ENCODE measurements at regions not wholly inside any gene's neighbourhood (a gene's known extent, or its start where the extent isn't known, plus 50 kb on each side); places are given as distances from the start of the nearest gene placed in this dataset.

GRCh38 chr2:7476371-7476770 lies 559.2 kb downstream of the RNF144A start:
- no peak for DNase-seq

GRCh38 chr2:7479603-7480002 lies 562.4 kb downstream of the RNF144A start:
- no peak for DNase-seq

GRCh38 chr2:7480431-7480830 lies 563.2 kb downstream of the RNF144A start:
- no peak for DNase-seq

GRCh38 chr2:7490672-7491071 lies 573.5 kb downstream of the RNF144A start:
- no peak for DNase-seq

- DNase-seq, result no peak
These were observed 575.5 kb downstream of the RNF144A start for GRCh38 chr2:7492719-7493118.

- no peak for DNase-seq
These were observed 580.0 kb downstream of the RNF144A start for GRCh38 chr2:7497178-7497577.

GRCh38 chr2:7499018-7499417 lies 581.8 kb downstream of the RNF144A start:
- DNase-seq, result no peak

GRCh38 chr2:7502336-7502735 lies 585.1 kb downstream of the RNF144A start:
- DNase-seq, result no peak

GRCh38 chr2:7508296-7508943 lies 591.2 kb downstream of the RNF144A start:
- no peak for DNase-seq

GRCh38 chr2:7510353-7510752 lies 593.1 kb downstream of the RNF144A start:
- no peak for DNase-seq

- DNase-seq, result no peak
These were observed 596.6 kb downstream of the RNF144A start for GRCh38 chr2:7513834-7514233.

- DNase-seq, result peak; percentile 5
These were observed 598.1 kb downstream of the RNF144A start for GRCh38 chr2:7515327-7515726.

- DNase-seq, result no peak
These were observed 599.4 kb downstream of the RNF144A start for GRCh38 chr2:7516484-7517063.

- DNase-seq, result peak; percentile 28
These were observed 599.9 kb downstream of the RNF144A start for GRCh38 chr2:7517088-7517487.

- no peak for DNase-seq
These were observed 600.6 kb downstream of the RNF144A start for GRCh38 chr2:7517851-7518250.

- no peak for DNase-seq
These were observed 606.4 kb downstream of the RNF144A start for GRCh38 chr2:7523481-7524120.

GRCh38 chr2:7524195-7524594 lies 607.0 kb downstream of the RNF144A start:
- no peak for DNase-seq

- no peak for DNase-seq
These were observed 608.5 kb downstream of the RNF144A start for GRCh38 chr2:7525746-7526145.

GRCh38 chr2:7527165-7527722 lies 610.0 kb downstream of the RNF144A start:
- DNase-seq, result no peak

- DNase-seq, result no peak
These were observed 612.8 kb downstream of the RNF144A start for GRCh38 chr2:7530001-7530400.

GRCh38 chr2:7539077-7539476 lies 621.9 kb downstream of the RNF144A start:
- DNase-seq, result peak; percentile 16

- DNase-seq, result no peak
These were observed 622.5 kb downstream of the RNF144A start for GRCh38 chr2:7539760-7540159.

- DNase-seq, result no peak
These were observed 635.8 kb downstream of the RNF144A start for GRCh38 chr2:7552825-7553570.

All from CD4-positive, alpha-beta T cell treated with Interleukin-10 for 1 hour (primary cell).